ENCODE measurements at regions not wholly inside any gene's neighbourhood (a gene's known extent, or its start where the extent isn't known, plus 50 kb on each side); places are given as distances from the start of the nearest gene placed in this dataset.

DNA sequence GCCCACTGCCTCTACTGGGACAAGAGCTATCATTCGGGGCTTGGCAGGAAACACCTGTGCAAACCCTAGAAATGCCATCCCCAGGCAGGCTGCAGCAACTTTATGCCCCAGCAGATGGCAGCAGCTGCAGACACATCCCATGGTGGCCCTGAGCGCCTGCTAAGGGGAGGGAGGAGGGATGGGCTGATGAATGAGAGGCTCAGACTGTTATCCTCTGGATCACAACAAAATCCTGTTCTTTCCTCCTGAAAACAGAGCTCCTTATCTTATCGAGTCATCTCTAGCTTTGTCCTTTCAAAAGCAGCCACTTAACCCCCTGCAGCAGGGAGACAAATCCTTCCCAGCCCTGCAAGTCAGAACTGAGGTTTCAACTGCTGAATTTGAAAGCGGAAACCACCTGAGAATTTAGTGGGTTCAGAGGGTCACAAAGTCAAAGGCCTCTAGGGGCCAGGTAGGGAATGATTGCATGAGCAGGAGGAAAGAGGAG is 90.6 kb upstream of the PROK2 start:
- peak overlapping the region; percentile 89 for H3K27ac Mint-ChIP-seq
- H3K27me3 Mint-ChIP-seq, result peaks cover 6% of the 10 kb centered on the region
- ChIA-PET CTCF (interaction anchor here (0.6 to 3.5 kb wide), 48 partner anchors 10 to 1159 kb away, joined by 3 to 22 read pairs (median 4); no protein-coding TSS in a partner anchor), POLR2A (interaction anchor here (0.5 to 1.1 kb wide), 3 partner anchors 12 to 972 kb away, joined by 3 read pairs; no protein-coding TSS in a partner anchor)
- H3K36me3 Mint-ChIP-seq (ENCODE audit: low read depth), result no peaks in the 10 kb centered on the region
- DNase-seq (peak; percentile 90), ATAC-seq (peak; percentile 90)
- H3K9me3 Mint-ChIP-seq (ENCODE audit: low read depth), result no peaks in the 10 kb centered on the region
- intact Hi-C loops (cut with DNase I, micrococcal nuclease), result loop anchor here (1.0 to 10.0 kb wide), 8 partner anchors 103 to 1211 kb away; partner anchors contain the start of gene SHQ1 (in 1 of the 2)
- no peak overlapping the region for H3K4me3 Mint-ChIP-seq
- H3K4me1 Mint-ChIP-seq, result peaks cover 35% of the 10 kb centered on the region

DNA sequence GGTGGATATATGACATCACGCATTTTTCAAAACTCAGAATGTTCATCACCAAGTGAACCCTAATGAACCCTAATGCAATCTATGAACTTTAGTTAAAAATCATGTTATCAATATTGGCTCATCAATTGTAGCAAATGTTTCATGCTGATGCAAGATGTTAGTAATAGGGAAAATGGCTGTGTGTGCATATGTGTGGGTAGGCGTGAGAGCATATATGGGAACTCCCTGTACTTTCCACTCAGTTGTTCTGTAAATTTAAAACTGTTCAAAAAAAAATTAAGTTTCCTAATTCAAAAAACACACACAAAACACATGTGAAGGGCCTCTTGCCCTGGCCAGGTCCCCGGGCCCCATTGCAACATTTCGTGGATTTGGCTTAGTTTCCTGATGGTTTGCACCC is 89.7 kb upstream of the PROK2 start:
- ChIA-PET CTCF (interaction anchor here (0.6 to 3.5 kb wide), 32 partner anchors 9 to 1276 kb away, joined by 3 to 22 read pairs (median 4); no protein-coding TSS in a partner anchor), POLR2A (no interaction called here)

DNA sequence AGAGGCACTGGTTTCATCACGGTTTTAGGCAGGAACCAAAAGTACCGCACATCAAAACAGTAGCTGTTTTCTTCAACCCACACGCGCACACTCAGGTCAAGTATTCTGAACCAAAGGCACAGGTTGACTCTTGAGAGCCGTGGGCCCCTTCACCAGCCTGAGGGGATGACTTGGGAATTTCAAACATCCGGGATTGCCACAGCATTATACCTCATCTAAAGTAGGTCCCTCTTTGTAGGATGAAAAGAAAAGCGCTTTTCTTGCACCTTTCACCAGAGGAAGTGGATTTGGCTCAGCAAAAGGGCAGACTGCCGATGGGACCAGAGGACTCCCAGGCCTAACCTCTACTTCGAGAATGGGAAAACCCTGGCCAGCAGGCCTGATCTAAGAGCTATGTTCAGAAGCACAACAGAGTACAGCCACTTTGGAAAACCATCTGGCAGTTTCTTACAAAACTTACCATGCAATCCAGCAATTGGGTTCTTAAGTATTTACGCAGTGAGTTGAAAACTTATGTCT is 88.2 kb upstream of the PROK2 start:
- POLR2A ChIA-PET, result no interaction called here
- intact Hi-C loops (cut with DNase I, micrococcal nuclease), result loop anchor here in 1 of 2 experiments (10.0 kb wide), 1 partner anchor 392 kb away; no protein-coding TSS in a partner anchor
- no peaks in the 10 kb centered on the region for H3K36me3 Mint-ChIP-seq (ENCODE audit: low read depth)
- peak overlapping the region; percentile 89 for H3K27ac Mint-ChIP-seq
- peaks cover 35% of the 10 kb centered on the region for H3K4me1 Mint-ChIP-seq
- no peak overlapping the region for H3K4me3 Mint-ChIP-seq
- H3K9me3 Mint-ChIP-seq (ENCODE audit: low read depth), result no peaks in the 10 kb centered on the region
- DNase-seq, result peak; percentile 30
- CTCF ChIA-PET, result interaction anchor here (0.7 to 1.6 kb wide), 2 partner anchors 29 to 162 kb away, joined by 3 to 5 read pairs; no protein-coding TSS in a partner anchor
- no peak for ATAC-seq
- no peaks in the 10 kb centered on the region for H3K27me3 Mint-ChIP-seq

More for the DNA sequence above, 89.7 kb upstream of the PROK2 start:
- H3K4me1 Mint-ChIP-seq, result peaks cover 35% of the 10 kb centered on the region
- H3K36me3 Mint-ChIP-seq (ENCODE audit: low read depth), result no peaks in the 10 kb centered on the region
- peak overlapping the region; percentile 23 for H3K4me3 Mint-ChIP-seq
- ATAC-seq, result peak; percentile 64
- no peaks in the 10 kb centered on the region for H3K9me3 Mint-ChIP-seq (ENCODE audit: low read depth)
- DNase-seq, result peak; percentile 44
- peaks cover 6% of the 10 kb centered on the region for H3K27me3 Mint-ChIP-seq
- peak overlapping the region; percentile 89 for H3K27ac Mint-ChIP-seq
- intact Hi-C loops (cut with DNase I, micrococcal nuclease), result loop anchor here (1.0 to 10.0 kb wide), 9 partner anchors 104 to 1212 kb away; partner anchors contain the start of genes EIF4E3 (in 1 of the 2) and SHQ1 (in 1 of the 2)

DNA sequence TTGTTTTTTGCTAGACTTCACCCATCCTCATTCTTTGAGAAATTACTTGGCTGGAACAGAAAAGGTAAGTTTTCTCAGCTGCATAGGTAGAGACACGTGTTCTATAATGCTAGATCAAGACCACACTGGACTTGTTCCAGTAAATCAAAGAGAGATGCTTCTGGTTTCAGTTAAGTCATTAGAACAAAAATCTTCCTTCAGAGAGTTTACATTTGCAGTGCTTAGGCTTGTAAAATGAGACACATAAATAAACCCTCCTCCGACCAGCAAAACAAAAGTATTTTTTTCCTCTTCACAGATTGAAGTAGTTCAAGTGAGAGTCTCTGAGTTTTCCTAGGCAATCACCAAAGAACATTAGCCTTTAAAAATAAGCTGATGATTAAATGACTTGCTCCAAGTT is 87.3 kb upstream of the PROK2 start:
- intact Hi-C loops (cut with DNase I, micrococcal nuclease), result loop anchor here in 1 of 2 experiments (10.0 kb wide), 1 partner anchor 393 kb away; no protein-coding TSS in a partner anchor
- ChIA-PET POLR2A (no interaction called here), CTCF (interaction anchor here (0.6 to 0.7 kb wide), 2 partner anchors 198 to 458 kb away, joined by 3 read pairs; no protein-coding TSS in a partner anchor)
- DNase-seq (no peak), ATAC-seq (no peak)
- Mint-ChIP-seq H3K27me3 (no peaks in the 10 kb centered on the region), H3K9me3 (ENCODE audit: low read depth) (no peaks in the 10 kb centered on the region), H3K4me1 (peaks cover 35% of the 10 kb centered on the region), H3K4me3 (no peak overlapping the region), H3K36me3 (ENCODE audit: low read depth) (no peaks in the 10 kb centered on the region), H3K27ac (peak overlapping the region; percentile 11)

DNA sequence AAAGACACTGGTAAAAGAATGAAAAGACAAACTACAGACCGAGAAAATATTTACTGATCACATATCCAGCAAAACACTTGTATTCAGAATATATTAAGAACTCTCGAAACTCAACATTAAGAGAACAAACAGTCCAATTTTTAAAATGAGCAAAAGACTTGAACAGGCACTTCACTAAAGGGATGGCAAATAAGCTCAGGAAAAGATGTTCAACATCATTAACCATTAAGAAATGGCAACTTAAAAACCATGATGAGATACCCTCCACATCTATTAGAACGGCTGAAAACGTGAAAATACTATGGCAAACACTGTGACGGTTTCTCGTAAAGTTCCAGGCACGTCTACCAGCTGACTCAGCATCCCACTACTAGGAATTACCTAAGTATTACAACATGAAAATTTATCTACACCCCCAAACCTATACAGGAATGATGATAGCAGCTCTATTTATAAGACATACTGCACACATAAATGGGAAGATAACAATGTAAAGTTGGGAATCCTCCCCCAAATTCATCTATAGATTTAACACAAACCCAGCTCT is 86.1 kb upstream of the PROK2 start:
- H3K27me3 Mint-ChIP-seq, result no peaks in the 10 kb centered on the region
- no peak overlapping the region for H3K27ac Mint-ChIP-seq
- POLR2A ChIA-PET, result no interaction called here
- CTCF ChIA-PET, result no interaction called here
- peaks cover 35% of the 10 kb centered on the region for H3K4me1 Mint-ChIP-seq
- intact Hi-C loops (cut with DNase I, micrococcal nuclease), result loop anchor here in 1 of 2 experiments (10.0 kb wide), 1 partner anchor 394 kb away; no protein-coding TSS in a partner anchor
- ATAC-seq (no peak), DNase-seq (no peak)
- no peaks in the 10 kb centered on the region for H3K9me3 Mint-ChIP-seq (ENCODE audit: low read depth)
- H3K36me3 Mint-ChIP-seq (ENCODE audit: low read depth), result no peaks in the 10 kb centered on the region
- H3K4me3 Mint-ChIP-seq, result no peak overlapping the region

DNA sequence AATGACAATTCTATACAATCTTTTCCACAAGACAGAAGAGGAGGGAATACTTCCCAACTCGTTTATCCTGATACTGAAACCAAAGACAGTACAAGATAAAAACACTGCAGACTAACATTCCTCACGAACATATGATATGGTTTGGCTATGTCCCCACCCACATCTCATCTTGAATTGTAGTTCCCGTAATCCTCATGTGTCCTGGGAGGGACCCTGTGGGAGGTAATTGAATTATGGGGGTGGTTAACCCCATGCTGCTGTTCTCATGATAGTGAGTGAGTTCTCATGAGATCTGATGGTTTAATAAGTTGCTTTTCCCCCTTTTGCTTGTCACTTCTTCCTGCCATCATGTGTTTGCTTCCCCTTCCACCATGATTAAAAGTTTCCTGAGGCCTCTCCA is 83.9 kb upstream of the PROK2 start:
- ChIA-PET POLR2A (no interaction called here), CTCF (no interaction called here)
- peaks cover 19% of the 10 kb centered on the region for H3K4me1 Mint-ChIP-seq
- DNase-seq, result no peak
- no peak overlapping the region for H3K4me3 Mint-ChIP-seq
- intact Hi-C loops (cut with DNase I, micrococcal nuclease), result no loop called here
- H3K27ac Mint-ChIP-seq, result no peak overlapping the region
- no peaks in the 10 kb centered on the region for H3K27me3 Mint-ChIP-seq
- no peaks in the 10 kb centered on the region for H3K9me3 Mint-ChIP-seq (ENCODE audit: low read depth)
- no peaks in the 10 kb centered on the region for H3K36me3 Mint-ChIP-seq (ENCODE audit: low read depth)
- ATAC-seq, result no peak

DNA sequence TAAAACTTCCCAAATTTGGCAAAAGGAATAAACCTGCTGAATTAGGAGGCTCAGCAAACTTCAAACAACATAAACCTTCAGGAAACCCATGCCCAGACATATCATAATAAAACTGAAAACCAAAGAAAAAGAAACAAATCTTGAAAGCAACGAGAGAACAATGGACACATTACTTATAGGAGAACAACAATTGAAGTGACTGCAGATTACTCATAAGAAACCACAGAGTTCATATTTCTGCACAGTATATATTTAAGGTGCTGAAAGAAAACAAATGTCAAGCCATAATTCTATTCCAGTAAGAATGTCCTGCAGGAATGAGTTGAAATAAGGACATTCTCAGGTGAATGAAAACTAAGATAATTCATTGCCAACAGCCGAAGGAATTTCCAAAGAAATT is 80.8 kb upstream of the PROK2 start:
- no peaks in the 10 kb centered on the region for H3K36me3 Mint-ChIP-seq (ENCODE audit: low read depth)
- H3K27me3 Mint-ChIP-seq, result peaks cover 8% of the 10 kb centered on the region
- H3K4me3 Mint-ChIP-seq, result no peak overlapping the region
- CTCF ChIA-PET, result interaction anchor here (1.0 kb wide), 1 partner anchor 10 kb away, joined by 7 read pairs; no protein-coding TSS in a partner anchor
- no peak overlapping the region for H3K27ac Mint-ChIP-seq
- intact Hi-C loops (cut with DNase I, micrococcal nuclease), result no loop called here
- H3K9me3 Mint-ChIP-seq (ENCODE audit: low read depth), result no peaks in the 10 kb centered on the region
- ATAC-seq, result peak; percentile 55
- DNase-seq, result no peak
- H3K4me1 Mint-ChIP-seq, result peaks cover 3% of the 10 kb centered on the region
- POLR2A ChIA-PET, result no interaction called here

DNA sequence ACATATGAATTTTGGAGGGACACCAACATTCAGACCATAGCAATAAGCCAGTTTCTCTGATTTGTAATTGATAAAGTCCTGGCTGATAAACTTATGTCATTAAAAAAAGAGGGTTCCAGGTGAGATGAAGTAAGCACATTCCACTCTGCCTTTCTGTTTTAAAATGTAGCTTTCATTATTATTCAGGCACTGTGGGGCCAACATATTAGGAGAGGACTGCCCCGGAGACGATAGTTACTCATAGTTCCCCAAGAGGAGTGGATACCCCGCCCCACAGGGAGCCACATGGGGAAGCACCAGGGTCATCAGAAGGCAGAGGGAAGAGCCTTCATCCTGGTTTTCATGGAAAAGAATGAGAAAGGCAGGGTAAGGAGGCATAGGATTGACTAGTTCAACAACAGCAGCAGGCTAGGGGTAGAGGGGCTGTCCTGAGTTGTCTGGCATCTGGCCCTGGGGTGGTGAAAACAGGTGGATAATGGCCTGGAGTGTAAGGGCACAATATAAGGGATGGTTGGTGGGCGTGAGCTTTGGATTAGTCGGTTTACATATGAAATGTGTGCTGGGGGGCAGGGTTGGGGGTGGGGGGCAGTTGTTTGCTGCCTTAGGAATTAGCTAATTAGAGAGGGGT is 78.7 kb upstream of the PROK2 start:
- Mint-ChIP-seq H3K27ac (no peak overlapping the region), H3K4me3 (no peak overlapping the region), H3K27me3 (peaks cover 11% of the 10 kb centered on the region), H3K4me1 (peaks cover 9% of the 10 kb centered on the region), H3K9me3 (ENCODE audit: low read depth) (no peaks in the 10 kb centered on the region), H3K36me3 (ENCODE audit: low read depth) (no peaks in the 10 kb centered on the region)
- intact Hi-C loops (cut with DNase I, micrococcal nuclease), result no loop called here
- DNase-seq, result no peak
- ATAC-seq, result peak; percentile 59
- ChIA-PET CTCF (interaction anchor here (0.6 to 3.3 kb wide), 3 partner anchors 11 to 42 kb away, joined by 3 to 12 read pairs (median 4); no protein-coding TSS in a partner anchor), POLR2A (interaction anchor here (0.6 kb wide), 1 partner anchor 12 kb away, joined by 3 read pairs; no protein-coding TSS in a partner anchor)

DNA sequence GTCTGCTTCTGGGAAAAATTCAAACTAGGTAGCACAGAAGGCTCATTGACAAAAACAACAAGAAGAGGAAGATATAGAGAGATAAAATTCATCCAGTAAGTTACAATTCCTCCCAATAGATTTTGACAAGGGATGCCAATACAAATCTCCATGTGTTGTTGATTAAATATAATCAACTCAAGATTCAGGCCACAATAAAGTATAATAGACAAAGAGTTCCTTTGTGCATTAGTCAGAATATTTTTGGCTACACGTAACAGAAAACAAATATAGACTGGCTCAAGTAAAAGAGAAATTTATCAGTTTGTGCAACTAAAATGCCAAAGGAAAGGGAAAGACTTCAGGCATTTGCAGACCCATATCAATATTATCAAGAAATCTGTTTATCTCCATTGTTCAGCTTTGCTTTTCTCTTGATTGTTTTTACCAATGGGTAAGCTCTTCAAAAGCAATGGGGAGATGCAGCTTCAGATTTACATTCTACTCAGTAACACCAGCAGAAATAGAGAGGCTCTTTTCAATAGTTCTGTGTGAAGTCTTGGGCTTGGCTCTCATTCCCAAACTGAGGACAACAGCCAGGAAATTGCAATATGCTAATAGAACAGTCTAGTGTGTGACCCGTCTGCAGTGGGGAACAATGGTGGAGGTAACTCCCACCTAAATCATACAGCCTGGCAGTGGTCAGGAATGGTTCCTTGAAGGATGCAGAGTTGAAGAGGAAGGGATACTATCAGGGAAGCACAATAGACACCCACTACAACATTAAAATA is 77.6 kb upstream of the PROK2 start:
- Mint-ChIP-seq H3K4me3 (no peak overlapping the region), H3K9me3 (ENCODE audit: low read depth) (no peaks in the 10 kb centered on the region), H3K4me1 (peaks cover 13% of the 10 kb centered on the region), H3K27ac (no peak overlapping the region), H3K27me3 (peaks cover 11% of the 10 kb centered on the region), H3K36me3 (ENCODE audit: low read depth) (no peaks in the 10 kb centered on the region)
- ATAC-seq, result no peak
- ChIA-PET POLR2A (no interaction called here), CTCF (interaction anchor here (3.3 kb wide), 1 partner anchor 13 kb away, joined by 12 read pairs; no protein-coding TSS in a partner anchor)
- intact Hi-C loops (cut with DNase I, micrococcal nuclease), result no loop called here
- no peak for DNase-seq

DNA sequence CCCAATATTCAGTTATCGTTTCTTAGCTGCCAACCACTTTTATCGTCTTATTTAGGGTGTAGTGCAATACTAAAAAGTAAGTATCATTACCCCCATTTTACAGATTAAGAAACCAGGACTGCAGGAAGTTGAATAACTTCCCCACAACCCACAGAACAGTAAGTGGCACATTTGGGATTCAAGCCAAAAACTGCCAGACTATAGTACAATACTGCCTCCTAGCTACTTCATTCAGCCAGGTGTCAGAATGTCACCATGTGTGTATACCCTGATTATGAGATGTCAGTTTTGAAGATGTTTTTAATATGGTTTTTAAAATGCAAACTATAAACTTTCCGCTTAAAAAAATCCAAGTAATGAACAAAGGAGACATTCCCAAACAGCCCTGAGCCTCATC is 74.2 kb upstream of the PROK2 start:
- POLR2A ChIA-PET, result interaction anchor here (1.0 kb wide), 1 partner anchor 276 kb away, joined by 3 read pairs; the partner anchor contains the start of gene FOXP1
- H3K27ac Mint-ChIP-seq, result no peak overlapping the region

More for the DNA sequence above, 74.2 kb upstream of the PROK2 start:
- ATAC-seq (peak; percentile 91), DNase-seq (peak; percentile 22)
- Mint-ChIP-seq H3K4me1 (peaks cover 10% of the 10 kb centered on the region), H3K36me3 (ENCODE audit: low read depth) (no peaks in the 10 kb centered on the region), H3K9me3 (ENCODE audit: low read depth) (no peaks in the 10 kb centered on the region), H3K27me3 (peaks cover 11% of the 10 kb centered on the region), H3K4me3 (no peak overlapping the region)
- CTCF ChIA-PET, result interaction anchor here (0.9 to 3.9 kb wide), 12 partner anchors 13 to 964 kb away, joined by 3 to 24 read pairs (median 4); no protein-coding TSS in a partner anchor
- intact Hi-C loops (cut with DNase I, micrococcal nuclease), result loop anchor here (1.0 kb wide), 2 partner anchors 129 to 148 kb away; no protein-coding TSS in a partner anchor
